ES-I3 (cell line): ENCODE measurements at regions not wholly inside any gene's neighbourhood (a gene's known extent, or its start where the extent isn't known, plus 50 kb on each side); places are given as distances from the start of the nearest gene placed in this dataset.

ENCODE experiments used
- H3K36me3 ChIP-seq: 2 replicates; pipeline ENCODE4 v1.6.1; 2013; ENCODE audit warnings: mild to moderate bottlenecking, low read length, control low read depth, moderate library complexity; ENCODE audit not compliant: insufficient read depth
- H3K4me1 ChIP-seq: 2 replicates; pipeline ENCODE4 v1.6.1; 2013; ENCODE audit warnings: mild to moderate bottlenecking, control low read depth, low read length; ENCODE audit not compliant: insufficient read depth
- H3K9ac ChIP-seq: 2 replicates; pipeline ENCODE4 v1.6.1; 2013; ENCODE audit warnings: low read depth, mild to moderate bottlenecking, low read length, moderate library complexity
- H3K9me3 ChIP-seq: 2 replicates; pipeline ENCODE4 v1.6.1; 2013; ENCODE audit warnings: mild to moderate bottlenecking, low read length, moderate library complexity; ENCODE audit not compliant: control insufficient read depth, insufficient read depth

DNA sequence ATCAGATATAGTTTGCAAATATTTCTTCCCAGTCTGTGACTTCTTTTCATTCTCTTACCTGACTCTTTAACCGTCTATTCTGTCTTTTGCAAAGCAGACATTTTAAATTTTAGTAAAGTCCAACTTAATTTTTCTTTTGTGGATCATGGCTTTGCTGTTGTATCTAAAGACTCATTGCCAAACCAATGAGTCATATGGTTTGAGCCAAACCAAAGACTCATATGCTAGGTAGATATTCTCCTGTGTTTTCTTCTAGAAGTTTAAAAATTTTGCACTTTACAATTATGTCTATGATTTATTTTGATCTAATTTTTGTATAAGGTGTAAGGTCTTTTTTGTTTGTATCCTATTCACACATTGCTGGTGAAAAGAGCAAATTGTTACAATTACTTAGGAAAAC is 446.8 kb downstream of the ANKRD50 start:
- no peaks in the 10 kb centered on the region for H3K36me3 ChIP-seq
- H3K9me3 ChIP-seq = no peaks in the 10 kb centered on the region
- no peak overlapping the region for H3K9ac ChIP-seq
- H3K4me1 ChIP-seq = no peaks in the 10 kb centered on the region

DNA sequence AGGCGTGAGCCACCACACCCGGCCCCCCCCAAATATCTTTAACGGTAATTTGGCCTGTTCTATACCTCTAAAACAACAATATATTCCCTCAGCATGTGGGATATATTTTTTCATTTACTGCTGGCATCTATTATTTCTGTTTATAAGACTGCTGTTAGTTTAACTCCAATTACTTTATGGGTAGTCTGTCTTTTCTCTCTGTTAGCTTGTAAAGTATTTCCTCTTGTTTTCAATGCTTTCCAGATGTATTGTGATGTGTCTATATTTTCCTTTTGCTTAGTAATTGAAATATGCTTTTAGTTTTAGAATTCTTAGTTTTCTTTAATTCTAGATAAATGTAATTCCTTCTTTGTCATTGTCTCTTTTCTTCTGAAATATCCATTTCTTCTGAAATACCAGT is 445.8 kb downstream of the ANKRD50 start:
- no peaks in the 10 kb centered on the region for H3K36me3 ChIP-seq
- H3K9me3 ChIP-seq = no peaks in the 10 kb centered on the region
- no peak overlapping the region for H3K9ac ChIP-seq
- H3K4me1 ChIP-seq = no peaks in the 10 kb centered on the region

DNA sequence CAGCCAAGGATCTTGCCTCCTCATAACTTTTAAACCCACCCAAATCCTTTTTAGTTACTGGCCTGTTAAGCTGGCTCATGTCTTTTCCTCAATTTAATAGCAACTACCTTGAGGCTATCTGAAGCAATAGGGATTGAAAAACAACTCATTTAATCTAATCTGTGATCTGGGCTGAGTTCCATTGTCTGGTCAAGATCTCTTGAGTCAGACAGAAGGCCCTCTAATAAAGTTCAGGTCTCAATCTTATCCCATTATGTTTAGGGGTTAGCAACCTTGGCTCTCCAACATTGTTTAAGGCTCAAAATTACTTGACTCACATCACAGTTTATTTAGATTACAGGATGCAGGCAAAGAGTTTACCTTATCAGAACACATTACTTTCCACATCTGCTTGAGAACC is 436.1 kb downstream of the ANKRD50 start:
- H3K4me1 ChIP-seq = no peaks in the 10 kb centered on the region
- H3K36me3 ChIP-seq = no peaks in the 10 kb centered on the region
- H3K9me3 ChIP-seq = no peaks in the 10 kb centered on the region
- no peak overlapping the region for H3K9ac ChIP-seq

DNA sequence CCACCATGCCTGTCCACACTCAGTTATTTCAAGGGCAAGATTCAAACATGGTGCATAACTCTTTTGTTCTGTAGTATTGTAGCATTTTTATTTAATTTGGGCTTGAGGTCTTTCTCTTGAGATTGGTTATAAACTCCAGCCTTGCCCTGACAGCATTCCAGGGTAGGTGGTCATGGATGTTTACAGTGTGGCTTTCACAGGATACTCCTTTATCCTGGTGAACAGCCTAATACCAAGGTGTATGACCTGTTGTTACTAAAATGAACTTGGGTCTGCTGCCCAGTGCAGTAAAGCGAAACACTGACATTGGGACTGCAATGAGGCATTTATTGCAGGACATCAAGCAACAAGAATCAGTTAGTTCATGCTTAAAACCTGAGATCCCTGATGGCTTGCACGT is 434.8 kb downstream of the ANKRD50 start:
- Histone ChIP-seq H3K4me1 (peaks cover 6% of the 10 kb centered on the region; the same call in 1 of the 2 replicates), H3K36me3 (no peaks in the 10 kb centered on the region), H3K9ac (no peak overlapping the region), H3K9me3 (no peaks in the 10 kb centered on the region)

DNA sequence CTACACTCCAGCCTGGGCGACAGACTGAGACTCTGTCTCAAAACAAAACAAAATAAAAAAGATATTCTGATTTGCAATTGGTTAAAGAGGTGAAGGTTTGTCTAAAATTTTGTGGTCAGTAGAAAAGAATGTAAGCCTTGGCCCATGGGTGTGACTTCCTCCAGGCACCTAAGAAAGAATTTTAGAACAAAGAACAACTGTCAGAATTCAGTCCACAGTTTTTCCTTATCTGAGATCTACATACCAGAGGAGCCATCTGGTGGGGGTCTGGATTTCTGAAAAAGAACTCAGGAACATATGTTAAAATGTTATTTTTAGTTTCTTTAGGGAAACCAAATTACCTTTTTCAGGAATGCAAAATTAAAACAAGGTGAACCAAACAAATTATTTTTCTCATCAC is 434.1 kb downstream of the ANKRD50 start:
- Histone ChIP-seq H3K9me3 (no peaks in the 10 kb centered on the region), H3K36me3 (no peaks in the 10 kb centered on the region), H3K9ac (no peak overlapping the region), H3K4me1 (peaks cover 6% of the 10 kb centered on the region; the same call in 1 of the 2 replicates)

DNA sequence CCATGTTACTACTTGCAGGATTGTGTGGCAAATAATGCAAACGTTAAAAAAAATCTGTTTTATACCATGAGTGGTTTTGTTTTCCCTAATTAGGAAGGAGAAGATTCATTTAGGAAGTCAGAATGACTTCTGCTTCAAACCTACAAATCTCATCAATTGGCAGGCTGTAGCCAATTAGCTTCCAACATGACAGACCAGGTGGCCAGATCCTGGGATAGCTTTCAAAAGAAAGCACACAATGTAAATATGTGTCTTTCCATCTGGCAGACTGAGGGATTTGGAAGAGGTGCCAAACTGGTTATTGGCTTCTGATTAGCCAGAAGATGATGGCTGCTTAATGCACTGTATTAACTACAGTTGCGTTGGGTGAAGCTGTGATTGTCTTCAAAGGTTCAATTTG is 432.8 kb downstream of the ANKRD50 start:
- Histone ChIP-seq H3K9ac (no peak overlapping the region), H3K4me1 (peaks cover 6% of the 10 kb centered on the region; the same call in 1 of the 2 replicates), H3K36me3 (no peaks in the 10 kb centered on the region), H3K9me3 (no peaks in the 10 kb centered on the region)

DNA sequence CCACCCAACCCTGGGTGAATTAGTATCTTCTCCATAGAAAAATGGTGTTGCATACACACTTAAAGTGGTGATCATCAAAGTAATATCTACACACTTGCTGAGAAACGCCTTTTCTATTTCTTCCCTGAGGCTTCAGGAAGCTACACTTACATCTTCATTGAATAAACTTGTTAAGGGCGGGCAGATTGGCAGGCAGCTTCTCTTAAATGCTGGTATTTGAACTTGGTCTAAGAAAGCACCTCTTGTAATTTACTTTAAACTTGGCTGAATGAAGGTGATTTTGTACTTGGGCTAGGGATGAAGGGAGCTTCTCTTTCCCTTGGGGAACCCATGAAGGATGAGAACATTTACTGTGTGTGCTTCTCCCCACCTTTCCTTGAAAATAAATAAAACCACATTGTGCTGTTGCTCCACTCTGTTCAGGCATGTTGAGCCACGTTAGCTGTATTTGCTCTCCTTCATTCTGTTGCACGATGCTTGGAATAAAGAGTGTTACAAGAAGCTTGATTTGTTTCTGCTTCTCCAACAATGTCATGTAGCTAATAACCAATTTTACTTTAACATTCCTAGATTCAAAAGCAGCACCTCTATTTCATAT is 430.1 kb downstream of the ANKRD50 start:
- no peaks in the 10 kb centered on the region for H3K36me3 ChIP-seq
- H3K9me3 ChIP-seq = no peaks in the 10 kb centered on the region
- H3K4me1 ChIP-seq = peaks cover 6% of the 10 kb centered on the region; the same call in 1 of the 2 replicates
- no peak overlapping the region for H3K9ac ChIP-seq

DNA sequence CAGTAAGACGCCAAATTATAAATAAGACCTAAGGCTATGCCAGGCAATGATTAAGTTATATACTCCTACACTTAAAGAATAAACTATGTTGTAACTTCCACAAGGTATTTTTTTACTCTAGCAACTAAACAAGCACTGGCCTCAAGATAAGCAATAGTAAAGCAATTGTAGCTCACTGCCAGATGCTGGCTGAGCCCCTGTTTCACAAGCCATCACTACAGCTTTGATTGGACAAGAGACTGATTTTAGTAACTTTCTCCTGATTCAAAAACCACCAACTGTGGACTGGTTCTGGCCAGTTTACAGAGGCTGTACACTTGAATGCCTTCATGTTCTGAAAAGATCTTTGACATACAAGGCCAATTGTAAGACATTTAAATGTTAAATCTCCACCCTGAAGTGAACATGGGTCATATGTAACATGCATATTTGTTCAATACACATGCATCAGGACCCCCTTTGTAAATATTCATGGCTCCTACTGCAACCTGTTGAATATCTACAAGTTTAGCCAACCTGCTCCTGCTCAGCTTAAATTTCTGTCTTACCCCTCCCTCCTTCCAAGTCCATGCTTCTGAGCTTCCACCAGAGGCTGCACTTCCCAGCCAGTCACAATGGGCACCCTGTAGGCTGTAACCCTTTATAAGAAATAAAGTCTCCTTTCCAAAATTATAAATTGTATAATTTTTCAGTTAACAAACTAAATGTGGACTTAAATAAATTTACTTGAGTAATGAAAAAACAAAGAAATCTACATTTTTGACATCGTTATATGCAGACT is 423.6 kb downstream of the ANKRD50 start:
- H3K9me3 ChIP-seq = no peaks in the 10 kb centered on the region
- no peak overlapping the region for H3K9ac ChIP-seq
- H3K4me1 ChIP-seq = no peaks in the 10 kb centered on the region
- H3K36me3 ChIP-seq = no peaks in the 10 kb centered on the region

DNA sequence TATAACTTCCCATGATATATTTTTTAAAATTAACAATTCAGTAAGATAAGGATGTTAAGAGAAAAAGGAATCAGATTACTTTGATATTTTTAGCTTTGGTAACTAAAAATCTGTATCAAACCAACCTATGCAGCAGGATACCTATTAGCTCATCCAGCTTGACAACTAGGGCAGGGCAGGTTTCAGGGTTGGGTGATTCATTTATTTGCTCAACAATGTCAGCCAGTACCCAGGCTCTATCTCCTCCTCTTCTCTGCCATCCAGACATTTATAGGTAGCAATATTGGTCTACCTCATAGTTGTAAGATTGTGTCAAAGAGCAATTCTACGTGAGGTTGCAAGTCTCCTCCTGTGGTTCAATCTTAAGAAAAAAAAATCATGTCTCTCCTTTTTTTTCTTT is 421.9 kb downstream of the ANKRD50 start:
- Histone ChIP-seq H3K9me3 (no peaks in the 10 kb centered on the region), H3K36me3 (no peaks in the 10 kb centered on the region), H3K4me1 (no peaks in the 10 kb centered on the region), H3K9ac (no peak overlapping the region)

DNA sequence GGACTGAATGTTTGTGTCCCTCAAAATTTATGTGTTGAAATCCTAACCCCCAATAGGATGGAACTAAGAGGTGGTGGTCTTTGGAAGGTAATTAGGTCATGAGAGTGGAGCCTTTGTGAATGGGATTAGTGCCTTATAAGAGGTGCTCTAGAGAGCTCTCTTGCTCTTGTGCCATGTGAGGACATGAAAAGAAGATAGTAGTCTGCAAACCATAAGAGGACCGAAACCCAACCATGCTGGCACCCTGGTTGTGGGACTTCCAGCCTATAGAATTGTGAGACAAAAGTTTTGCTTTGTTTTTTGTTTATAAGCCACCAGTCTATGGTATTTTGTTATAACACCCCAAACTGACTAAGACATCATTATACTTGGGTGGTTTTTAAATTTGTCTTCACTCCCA is 417.1 kb downstream of the ANKRD50 start:
- Histone ChIP-seq H3K9me3 (no peaks in the 10 kb centered on the region), H3K4me1 (no peaks in the 10 kb centered on the region), H3K36me3 (no peaks in the 10 kb centered on the region), H3K9ac (no peak overlapping the region)

DNA sequence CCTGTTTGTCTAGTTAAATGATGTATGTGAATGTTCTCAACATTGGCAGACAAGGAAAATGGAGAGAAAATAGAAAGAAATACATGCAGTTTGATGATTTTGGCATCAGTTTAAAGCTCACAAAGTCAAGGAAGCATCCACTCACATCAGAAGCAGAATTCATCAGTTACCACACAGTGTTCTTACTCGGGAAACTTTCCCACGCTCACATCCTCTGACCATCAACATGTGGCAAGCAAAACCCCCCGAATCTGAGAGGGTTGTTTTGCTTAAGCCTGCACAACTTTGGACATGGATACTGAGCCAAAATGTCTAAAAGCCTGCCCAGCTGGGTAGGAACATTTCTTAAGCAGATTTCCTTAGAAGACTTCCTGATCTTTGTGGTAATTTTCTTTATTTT is 407.6 kb downstream of the ANKRD50 start:
- H3K4me1 ChIP-seq = peaks cover 8% of the 10 kb centered on the region; the same call in 1 of the 2 replicates
- no peaks in the 10 kb centered on the region for H3K36me3 ChIP-seq
- H3K9me3 ChIP-seq = no peaks in the 10 kb centered on the region
- no peak overlapping the region for H3K9ac ChIP-seq

DNA sequence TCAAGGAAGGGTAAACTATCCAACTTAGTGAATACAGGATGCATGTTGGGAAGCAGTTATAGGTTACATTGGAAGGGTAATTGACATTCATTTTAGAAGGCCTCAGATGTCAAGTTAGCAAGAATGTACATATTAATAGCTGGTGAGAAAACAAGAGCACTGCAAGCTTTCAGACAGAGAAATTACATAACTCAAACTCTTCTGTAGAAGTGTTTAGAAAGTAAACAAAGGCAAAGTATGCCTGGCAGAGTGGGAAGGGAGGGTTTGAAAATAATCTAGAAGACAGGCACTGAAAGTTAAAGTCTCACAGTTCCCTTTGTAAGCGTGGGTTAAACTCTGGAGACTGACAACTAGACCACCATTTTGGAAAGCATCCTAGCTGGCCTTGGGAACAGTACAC is 406.2 kb downstream of the ANKRD50 start:
- Histone ChIP-seq H3K9me3 (no peaks in the 10 kb centered on the region), H3K36me3 (no peaks in the 10 kb centered on the region), H3K9ac (no peak overlapping the region), H3K4me1 (peaks cover 8% of the 10 kb centered on the region; the same call in 1 of the 2 replicates)

DNA sequence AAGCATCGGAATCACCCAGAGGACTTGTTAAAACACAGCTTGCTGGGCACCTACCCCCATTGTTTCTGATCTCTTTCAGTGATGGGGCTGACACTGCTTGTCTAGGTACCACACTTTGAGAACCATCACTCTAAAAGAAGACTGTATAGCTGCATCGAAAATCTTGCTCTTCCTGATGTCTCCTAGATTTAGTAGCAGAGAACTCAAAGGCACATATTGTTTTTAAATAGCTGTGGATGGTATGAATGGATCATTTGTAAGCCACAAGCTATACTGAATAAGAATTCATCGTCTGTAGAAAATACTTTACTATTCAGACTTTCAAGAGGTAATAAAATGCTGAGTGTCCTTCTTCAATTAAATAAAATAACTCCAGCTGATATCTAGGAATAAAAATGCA is 405.4 kb downstream of the ANKRD50 start:
- Histone ChIP-seq H3K4me1 (peaks cover 8% of the 10 kb centered on the region; the same call in 1 of the 2 replicates), H3K9me3 (no peaks in the 10 kb centered on the region), H3K36me3 (no peaks in the 10 kb centered on the region), H3K9ac (no peak overlapping the region)

DNA sequence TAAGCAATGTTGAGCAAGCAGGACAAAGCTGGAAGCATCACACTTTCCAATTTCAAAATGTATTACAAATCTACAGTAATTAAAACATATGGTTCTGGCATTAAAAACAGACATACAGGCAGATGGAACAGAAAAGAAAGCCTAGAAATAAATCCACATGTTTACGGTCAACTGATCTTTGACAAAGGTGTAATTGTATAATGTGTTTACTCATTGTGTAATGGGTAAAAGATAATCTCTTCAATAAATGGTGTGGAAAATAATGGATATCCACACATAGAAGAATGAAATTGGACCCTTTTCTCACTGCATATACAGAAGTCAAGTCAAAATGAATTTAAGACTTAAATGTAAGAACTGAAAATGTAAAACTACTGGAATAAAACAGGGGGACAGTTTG is 394.2 kb downstream of the ANKRD50 start:
- Histone ChIP-seq H3K36me3 (no peaks in the 10 kb centered on the region), H3K4me1 (no peaks in the 10 kb centered on the region), H3K9me3 (no peaks in the 10 kb centered on the region), H3K9ac (no peak overlapping the region)

DNA sequence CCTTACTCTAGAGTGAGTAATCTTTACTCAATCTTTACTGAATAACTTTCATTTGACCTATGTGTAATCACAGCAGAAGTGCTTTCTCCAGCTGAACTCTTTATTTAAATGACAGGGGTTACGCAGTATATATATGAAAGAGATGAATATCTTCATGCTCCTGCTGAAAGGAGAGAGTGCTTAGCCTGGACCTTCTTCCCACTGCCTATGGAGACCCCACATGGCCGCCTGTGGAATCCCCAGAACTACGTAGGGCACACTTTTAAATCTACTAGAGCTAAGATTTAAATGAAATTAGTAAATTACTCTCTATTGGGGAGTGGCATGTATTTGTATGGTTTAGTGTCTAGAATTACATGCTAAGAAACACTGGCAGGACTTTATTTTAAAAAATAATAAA is 391.2 kb downstream of the ANKRD50 start:
- H3K9ac ChIP-seq = no peak overlapping the region
- no peaks in the 10 kb centered on the region for H3K4me1 ChIP-seq
- H3K9me3 ChIP-seq = no peaks in the 10 kb centered on the region; the same call in 1 of the 2 replicates
- no peaks in the 10 kb centered on the region for H3K36me3 ChIP-seq
